GM18519 (cell line): ENCODE measurements at regions not wholly inside any gene's neighbourhood (a gene's known extent, or its start where the extent isn't known, plus 50 kb on each side); places are given as distances from the start of the nearest gene placed in this dataset.

ENCODE experiments used
- ATAC-seq: cut with Tn5 transposase; IDR thresholded peaks from one replicate; pipeline ENCODE4 v1.9.1; 2021; ENCODE audit warnings: mild to moderate bottlenecking, moderate library complexity; ENCODE audit not compliant: unreplicated experiment, low FRiP score

DNA sequence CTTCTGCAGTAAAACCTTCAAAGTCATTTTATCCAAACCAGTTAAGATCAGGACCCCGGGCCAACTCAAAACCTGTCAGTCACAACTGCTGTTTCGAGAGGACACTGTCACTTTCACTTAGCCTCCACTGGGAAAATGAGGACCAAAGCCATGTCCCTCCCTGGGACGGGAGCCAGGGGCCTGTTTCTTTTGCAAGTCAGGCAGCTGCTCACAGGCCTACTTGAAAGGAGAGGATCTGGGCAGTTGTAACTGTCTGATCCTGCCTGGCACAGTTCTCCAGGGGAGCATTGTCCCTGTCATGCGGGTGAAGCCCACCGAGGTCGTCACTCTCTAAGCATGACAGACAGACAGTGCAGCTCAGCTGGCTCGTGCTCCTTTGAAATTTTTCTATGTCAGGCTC, 276.2 kb downstream of the NPIPA8 start:
- no peak for ATAC-seq

DNA sequence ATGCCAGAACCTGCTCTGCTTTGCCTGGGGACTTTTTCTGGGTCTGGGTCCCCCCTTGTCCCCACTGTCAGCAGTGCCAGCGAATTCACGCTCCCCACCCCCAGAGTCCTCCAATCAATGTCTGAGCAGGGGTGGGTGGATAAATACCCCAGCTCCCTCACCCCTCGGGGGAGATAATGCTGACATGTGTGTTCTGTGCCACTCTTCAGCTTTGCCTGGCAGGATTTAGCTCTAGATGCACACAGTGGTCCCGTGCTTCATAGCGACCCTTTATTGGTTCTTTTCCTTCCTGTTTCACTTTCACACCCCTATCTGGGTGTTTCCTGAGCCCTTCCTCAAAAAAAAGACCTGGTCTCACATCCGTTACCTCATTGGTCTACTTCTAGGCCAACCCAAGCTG, 277.0 kb downstream of the NPIPA8 start:
- no peak for ATAC-seq

DNA sequence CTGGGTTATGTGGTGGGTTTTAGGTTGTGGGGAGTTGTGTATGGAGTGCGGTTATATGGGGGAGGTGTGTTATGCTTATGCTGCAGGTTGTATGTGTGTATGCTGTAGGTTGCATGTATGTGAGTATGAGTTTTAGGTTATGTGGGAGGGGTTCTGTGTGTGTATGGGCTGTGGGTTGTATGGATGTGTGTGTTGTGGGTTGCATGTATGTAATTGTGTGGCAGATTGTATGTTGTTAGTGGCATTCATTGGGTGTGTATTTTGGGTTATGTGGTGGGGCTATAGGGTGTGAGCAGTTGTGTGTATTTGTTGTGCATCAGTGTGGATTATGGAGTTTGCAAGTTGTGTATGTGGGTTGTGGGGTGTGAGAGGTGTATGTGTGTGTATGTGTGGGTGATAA, 277.4 kb downstream of the NPIPA8 start:
- ATAC-seq = no peak

DNA sequence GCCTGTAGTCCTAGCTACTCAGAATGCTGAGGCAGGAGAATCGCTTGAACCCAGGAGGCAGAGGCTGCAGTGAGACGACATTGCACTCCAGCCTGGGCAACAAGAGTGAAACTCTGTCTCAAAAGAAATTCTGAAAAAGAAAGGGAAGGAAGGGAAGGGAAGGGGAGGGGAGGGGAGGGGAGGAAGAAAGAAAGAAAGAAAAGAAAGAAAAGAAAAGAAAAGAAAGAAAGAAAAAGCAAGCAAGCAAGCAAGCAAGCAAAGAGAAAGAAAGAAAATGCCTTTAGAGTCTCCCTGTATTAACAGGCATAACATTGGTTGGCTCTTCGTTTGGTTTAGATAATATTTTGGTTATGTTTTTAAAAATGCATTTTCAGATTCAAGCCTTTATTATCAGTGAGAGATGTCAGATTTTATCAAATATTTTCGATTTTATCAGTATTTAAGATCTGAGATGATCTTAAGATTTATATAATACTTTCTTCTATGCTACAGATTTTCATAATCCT, 281.1 kb downstream of the NPIPA8 start:
- no peak for ATAC-seq

DNA sequence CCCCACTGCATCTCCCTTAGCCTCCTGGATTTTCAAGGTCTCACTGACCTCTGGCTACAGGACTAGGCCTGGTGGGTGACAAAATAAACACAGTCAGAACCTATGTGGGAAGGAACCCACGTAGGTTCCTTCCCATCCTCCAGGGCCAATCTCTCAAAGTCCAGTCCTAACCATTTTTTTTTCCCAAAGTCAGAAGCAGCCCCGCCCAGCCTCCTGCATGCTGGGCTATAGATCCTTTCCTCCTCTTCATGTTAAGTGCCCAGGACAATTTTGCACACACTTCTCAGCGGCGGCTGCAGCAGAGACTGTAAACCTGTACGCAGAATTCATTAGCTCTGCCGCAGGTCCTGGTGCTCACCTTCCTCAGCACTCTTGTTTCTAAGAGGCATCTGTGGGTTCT, 285.8 kb downstream of the NPIPA8 start:
- ATAC-seq = no peak

DNA sequence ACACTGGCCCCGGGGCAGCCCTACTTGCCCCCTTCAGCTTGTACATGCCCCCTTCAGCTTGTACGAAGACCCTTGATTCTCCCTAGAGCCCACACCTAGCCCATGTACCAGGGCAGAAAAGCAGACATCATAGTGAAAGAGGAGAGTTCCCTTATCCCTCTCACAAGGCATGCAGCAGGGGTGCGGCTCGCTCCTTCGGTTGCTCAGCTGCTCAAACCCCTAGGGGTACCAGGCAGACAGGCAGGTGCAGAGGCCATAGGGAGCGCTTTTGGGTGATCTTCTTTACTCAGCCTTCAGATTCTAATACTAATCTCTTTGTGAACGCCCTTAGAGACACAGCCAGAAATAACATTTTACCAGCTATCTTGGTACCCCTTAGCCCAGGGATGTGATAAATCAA, 286.3 kb downstream of the NPIPA8 start:
- ATAC-seq = no peak

DNA sequence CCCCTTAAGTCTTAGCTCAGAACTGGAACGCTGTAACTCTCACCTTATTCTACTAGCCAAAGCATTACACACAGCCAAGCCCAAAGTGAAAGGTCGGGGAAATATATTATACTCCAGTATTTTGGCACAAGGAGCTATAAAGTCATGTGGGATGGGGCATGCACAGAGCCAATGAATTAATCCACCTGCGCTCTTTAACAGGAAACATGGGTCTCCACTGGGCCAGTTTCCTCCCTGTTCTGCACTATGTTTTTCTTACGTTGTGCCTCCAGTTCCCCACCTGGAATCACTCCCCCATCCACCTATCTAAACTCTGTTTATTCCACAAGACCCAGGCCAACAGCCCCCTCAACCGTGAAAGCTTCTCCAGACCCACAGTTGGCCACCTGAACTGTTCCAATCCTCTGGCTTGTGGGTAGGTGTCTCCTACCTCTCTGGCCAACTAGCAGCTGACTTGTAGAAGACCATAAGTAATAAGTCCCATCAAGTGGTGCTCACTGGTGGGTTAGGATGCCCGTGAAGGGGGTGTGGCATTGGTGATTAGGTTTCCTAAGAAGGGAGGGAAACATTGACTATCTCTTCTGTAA, 286.9 kb downstream of the NPIPA8 start:
- no peak for ATAC-seq

DNA sequence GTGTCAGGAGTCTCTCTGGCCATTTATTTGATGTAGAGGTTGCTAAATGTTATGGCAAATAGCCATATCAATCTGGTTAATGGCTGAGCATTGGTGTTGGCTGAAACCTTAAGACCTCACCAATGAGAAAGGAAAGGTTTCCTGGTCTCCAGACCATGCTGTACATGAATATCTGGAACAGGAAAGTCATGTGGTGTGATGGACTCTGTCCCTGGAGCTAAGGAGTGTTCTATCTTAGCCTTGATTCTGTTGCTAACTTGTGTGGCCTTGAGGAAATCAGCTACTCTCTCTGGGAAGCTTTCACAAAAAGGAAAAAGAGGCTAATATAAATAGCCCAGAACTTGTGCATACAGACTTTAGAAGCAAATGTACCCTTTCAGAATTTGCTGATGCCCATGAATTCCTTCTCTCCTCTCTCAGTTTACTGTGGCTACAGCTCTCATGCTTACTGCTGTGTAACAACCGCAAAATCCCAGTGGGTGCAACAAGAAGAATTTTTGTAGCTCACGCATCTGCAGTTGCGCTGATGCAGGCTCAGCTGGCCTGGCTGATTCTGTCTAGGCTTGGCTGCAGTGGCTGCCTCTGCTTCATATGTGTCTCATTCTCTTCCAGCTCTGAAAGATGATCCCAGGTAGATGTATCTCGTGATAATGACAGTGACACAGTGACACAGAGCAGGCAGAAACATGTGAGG, 287.5 kb downstream of the NPIPA8 start:
- ATAC-seq = no peak

DNA sequence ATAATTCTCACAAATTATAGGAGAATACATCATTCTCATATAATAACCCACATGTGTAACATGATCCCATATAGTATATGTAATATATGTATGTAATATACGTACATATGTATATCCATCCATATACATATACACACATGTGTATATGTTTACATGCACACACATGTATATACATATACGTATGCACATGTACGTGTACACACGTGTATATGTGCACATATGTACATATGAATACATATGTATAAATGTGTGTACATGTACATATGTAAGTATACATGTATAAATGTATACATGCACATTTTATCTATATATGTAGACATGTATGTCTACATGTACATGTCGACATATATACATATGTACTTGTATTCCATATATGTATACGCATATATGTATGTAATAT, 288.8 kb downstream of the NPIPA8 start:
- no peak for ATAC-seq

DNA sequence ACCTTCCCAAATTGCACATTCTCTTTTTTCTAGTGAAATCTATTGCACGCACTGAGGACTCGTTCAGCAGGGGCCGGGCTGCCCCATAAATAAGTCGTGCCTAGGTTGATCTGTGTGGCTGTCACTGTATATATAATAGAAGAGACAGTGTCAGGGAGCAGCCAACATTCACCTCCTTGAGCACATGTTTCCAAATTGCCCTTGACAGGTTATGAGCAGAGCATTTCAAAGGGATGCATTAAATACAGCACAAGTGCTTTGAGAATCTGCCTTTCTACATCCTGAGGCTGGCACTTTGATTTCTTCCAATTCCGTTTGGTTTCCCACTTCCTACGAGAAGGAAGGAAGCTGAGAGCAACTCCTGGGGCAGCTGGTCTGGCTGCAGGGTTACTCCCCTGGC, 291.2 kb downstream of the NPIPA8 start:
- no peak for ATAC-seq

DNA sequence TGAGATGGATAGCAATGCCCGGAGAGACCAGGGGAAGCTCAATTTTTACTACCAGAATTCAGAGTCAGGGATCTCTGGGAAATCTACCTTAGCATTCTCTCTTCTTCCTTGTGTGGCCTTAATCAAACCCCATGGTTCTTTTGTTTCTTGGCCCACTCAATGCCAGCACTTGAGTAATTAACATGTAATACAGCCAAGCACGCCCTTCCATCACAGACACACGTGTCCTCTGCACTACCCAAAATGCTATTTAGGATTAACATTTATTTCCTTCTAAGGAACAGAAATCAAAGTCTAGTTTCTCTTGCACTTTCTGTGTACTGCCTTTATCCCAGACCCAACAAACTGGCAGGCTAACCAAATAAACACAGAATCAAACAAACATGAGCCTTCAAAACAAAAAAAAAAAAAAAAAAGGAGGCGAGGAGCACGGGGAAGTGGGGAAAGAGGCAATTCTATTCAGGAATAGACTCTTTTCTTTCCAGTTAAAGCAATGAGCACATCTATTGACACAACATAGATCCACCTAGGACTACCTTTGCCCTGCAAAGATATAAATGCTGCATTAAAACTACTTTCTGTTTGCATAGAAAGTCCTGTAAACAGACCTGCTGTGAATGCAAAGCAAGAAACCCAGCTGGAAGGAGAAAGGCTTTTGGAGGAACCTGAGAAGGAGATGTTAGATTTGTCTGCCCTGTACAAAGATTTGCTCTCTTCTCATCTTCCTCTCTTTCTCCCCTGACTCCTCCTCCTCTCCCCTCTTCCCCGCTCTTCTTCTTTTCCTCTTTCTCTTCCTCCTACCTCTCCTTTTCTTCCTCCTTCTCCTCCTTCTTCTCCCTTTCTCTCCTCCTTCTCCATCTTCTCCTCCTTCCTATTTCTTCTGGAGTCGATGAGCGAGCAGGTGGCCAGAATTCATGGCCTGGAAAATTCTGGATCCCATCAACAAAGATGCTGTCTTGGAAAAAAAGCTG, 294.4 kb downstream of the NPIPA8 start:
- ATAC-seq = no peak

DNA sequence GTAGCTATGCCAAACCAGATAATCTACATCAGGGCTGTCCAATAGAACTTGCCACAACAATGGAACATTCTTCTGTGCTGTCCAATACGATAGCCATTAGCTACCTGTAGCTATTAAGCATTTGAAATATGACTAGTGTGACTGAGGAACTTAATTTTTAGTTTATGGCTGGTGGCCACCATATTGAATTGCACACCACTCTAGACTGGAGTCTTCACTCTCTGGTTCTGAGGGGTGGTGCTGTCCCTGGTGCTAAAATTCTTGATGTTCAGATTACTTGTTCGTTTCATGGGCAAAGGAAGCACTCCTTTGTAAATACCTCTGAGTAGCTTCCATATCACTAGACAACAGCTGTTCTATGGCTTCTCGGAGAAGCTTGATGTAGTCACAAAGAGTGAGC, 296.6 kb downstream of the NPIPA8 start:
- ATAC-seq = no peak

DNA sequence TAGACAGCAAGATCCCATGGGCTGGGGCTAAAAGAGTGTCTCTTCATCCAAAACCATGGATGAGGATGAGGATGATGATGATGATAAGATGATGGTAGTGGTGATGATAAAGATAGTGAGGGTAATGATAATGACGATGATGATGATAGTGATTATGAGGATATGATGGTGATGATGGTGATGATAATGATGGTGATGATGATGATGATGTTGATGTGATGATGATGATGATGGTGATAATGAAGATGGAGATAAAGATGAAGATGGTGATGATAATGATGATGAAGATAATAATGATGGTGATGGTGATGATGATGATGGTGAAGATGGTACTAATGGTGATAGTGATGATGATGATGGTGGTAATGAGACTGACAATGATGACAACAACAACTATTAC, 299.5 kb downstream of the NPIPA8 start:
- ATAC-seq = no peak

DNA sequence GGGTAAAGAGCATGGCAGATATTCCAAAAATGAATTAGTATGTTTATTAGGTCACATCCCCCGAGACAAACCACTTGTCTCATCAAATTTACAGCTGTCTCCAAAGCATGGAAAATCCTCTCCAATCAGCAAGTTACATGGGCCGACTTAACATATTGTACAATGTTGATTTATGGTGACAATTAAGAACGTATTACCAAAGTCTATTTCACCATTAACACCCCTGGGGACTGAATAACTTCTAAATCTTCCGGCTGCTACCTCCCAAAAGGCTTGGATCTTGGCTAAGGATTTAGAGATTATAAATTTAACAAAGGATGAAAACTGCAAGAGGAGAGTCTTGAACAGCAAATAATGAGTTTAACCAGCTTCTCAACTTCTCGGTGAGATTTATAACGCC, 311.9 kb downstream of the NPIPA8 start:
- ATAC-seq = no peak

DNA sequence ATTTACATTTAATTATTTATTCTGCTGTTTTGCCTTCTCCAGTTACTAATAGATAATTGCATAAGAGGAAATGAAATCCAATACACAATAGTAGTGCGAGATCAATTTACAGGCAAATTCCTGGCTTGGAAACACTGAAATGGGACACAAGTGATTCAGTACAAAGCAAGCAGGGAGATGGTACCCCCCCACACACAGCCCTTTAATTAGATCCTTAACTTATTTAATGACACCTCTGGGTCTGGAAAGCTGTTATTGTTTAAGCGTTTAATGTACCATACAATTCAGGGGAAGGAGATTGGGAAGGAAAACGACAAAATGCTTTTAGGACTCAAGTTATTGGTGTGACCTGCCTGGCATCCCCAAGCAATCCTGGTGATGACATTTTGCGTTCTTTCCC, 318.2 kb downstream of the NPIPA8 start:
- no peak for ATAC-seq

DNA sequence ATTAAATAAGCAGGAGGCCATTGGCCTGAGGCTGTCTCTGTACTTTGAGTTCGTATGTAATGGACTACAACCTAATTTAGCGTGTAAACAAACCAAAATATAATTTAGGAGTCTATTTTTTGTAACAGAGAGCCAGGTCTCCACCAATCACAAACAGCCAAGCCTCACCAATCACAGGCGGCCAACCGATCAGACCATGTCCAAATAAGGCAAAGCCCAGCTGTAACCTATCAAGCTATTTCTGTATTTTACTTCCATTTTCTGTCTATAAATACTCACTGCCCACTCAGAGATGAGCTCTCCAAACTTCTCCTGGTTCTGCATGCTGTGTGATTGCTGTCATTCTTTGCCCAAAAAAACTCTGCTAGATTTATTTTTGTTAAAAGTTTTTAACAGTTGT, 322.7 kb downstream of the NPIPA8 start:
- ATAC-seq = no peak

DNA sequence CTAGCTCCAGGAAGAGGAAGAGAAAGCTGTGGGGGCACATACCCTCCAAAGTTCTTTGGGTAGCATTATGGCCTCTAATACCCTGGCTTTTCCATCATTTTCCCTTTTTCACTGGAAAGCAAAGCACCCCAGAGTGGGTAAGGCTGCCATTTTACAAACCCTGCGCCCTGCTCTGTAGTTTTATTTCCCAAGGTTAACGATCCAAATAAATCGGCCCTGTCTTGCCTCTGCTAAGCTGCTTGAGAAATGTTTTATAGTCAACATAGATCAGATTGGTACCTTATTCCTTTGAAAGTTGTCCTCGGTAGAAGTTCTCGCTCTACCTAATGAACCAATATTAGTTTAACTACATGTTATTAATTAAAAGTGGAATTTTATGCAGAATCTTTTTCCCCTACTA, 328.2 kb downstream of the NPIPA8 start:
- ATAC-seq = no peak

DNA sequence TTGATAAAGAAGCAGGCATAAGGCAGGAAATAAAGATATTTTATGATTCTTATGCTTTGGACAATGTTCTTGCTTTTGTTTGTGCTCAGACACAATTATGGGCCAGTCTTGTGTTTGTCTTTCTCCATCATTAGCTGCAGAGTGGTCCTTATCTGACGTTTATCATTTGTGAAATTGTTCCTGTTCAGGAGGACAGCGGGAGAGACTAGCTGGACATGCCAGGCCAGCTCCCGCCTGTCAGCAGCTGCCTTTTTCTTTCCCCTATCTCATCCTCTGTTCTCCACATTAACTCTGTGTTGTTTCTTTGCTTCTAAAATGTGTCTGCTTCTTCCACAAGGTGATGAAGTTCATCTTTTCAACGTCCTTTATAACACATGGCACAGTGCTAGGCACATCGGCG, 333.5 kb downstream of the NPIPA8 start:
- no peak for ATAC-seq

DNA sequence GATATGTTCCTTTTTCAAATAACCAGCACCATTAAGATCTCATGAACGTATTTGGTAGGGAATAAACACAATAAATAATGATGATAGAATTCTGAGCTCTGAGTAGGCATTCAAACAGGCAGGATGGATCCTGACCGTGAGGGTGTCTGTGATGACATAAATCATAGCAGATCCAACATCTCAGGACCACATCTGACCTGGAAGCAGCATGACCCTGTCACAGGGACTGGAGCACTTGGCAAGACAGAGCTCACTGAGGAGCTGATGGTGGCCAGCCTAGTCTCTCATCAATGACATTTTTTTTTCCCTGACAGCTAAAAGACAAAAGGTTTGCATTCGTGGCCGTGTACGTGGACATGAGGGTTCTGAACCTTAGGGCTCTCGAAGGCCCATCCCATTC, 337.5 kb downstream of the NPIPA8 start:
- ATAC-seq = no peak

DNA sequence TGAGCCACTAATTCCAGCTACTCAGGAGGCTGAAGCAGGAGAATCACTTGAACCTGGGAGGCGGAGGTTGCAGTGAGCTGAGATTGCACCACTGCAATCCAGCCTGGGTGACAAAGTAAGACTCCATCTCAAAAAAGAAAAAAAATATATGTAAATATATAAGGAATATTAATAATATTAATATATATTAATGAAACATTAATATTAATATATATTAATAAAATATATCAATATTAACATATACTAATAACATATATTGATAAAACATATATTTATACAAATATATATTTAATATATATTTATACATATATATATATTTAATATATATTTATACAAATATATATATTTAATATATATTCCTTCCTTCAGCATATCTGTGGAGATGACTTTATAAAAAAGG, 338.0 kb downstream of the NPIPA8 start:
- ATAC-seq = no peak

DNA sequence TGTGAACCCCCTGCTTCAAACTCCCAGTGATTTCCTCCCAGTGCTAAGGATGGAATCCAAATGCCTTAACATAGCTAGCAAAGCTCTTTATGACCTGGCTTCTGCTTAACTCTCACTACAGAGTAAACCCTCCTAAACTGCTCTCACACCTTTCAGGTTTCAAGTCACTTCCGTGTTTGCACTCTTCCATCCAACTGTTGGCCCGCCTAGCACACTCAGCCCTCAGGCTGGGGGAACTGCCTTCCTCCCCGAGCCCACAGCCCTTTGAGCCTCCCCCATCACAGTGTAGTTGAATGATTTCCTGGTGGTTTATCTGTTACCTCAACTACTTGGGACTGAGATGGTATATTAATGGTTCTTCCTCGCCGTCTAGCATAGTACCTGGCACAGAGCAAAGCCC, 342.5 kb downstream of the NPIPA8 start:
- ATAC-seq = no peak
